ENCODE measurements at regions not wholly inside any gene's neighbourhood (a gene's known extent, or its start where the extent isn't known, plus 50 kb on each side); places are given as distances from the start of the nearest gene placed in this dataset.

GRCh38 chr10:111338805-111339204 lies 262.0 kb downstream of the ADRA2A start:
- H2BK15ac ChIP-seq (ENCODE audit: low read depth, low read length): no peak overlapping the region
- POLR2A ChIA-PET (ENCODE audit: unreplicated experiment): no interaction called here
- no peak overlapping the region for H3K23ac ChIP-seq (ENCODE audit: low read depth, low read length)
- no peak overlapping the region for H2AK5ac ChIP-seq (ENCODE audit: low read depth, low read length)
- no peak overlapping the region for H4K91ac ChIP-seq (ENCODE audit: insufficient read depth, low read depth, low read length)
- H3K36me3 ChIP-seq (ENCODE audit: control insufficient read depth, insufficient read depth, low read length): no peaks in the 10 kb centered on the region
- no peak overlapping the region for H3K4ac ChIP-seq (ENCODE audit: low read depth, low read length)
- H2AK9ac ChIP-seq (replicated peaks; ENCODE audit: low read depth, low read length, poor library complexity): no peak overlapping the region
- dilution Hi-C loops (cut with HindIII; ENCODE audit: low sequenced_read_pairs, unreplicated experiment) (no loop called here), intact Hi-C loops (cut with micrococcal nuclease) (no loop called here), in situ Hi-C loops (cut with MboI; ENCODE audit: low sequenced_read_pairs) (no loop called here)
- H2BK120ac ChIP-seq (ENCODE audit: low read depth, low read length): no peak overlapping the region
- no peak overlapping the region for H3K56ac ChIP-seq (ENCODE audit: extremely low read depth, insufficient read depth, low read length)
- H3K27ac ChIP-seq (ENCODE audit: insufficient read depth, low read length): no peak overlapping the region
- DNase-seq (no peak), ATAC-seq (ENCODE audit: low read depth) (no peak)
- H4K5ac ChIP-seq (ENCODE audit: low read depth, low read length): no peak overlapping the region
- no peaks in the 10 kb centered on the region for H3K4me1 ChIP-seq (ENCODE audit: control insufficient read depth, insufficient read depth, low read length)
- H3K9me3 ChIP-seq (ENCODE audit: control insufficient read depth, insufficient read depth, low read length): peaks cover 19% of the 10 kb centered on the region
- no peak overlapping the region for H3K14ac ChIP-seq (replicated peaks; ENCODE audit: low read depth, low read length)
- no peak overlapping the region for H2BK20ac ChIP-seq (ENCODE audit: low read depth, low read length)
- TF ChIP-seq MXI1 (IDR thresholded peaks at IDR 0.05; ENCODE audit: borderline replicate concordance, low read depth, low read length): no peak
- TF ChIP-seq RCOR1 (IDR thresholded peaks at IDR 0.05; ENCODE audit: insufficient replicate concordance, low read length): no peak
- no peak for TF ChIP-seq MAZ (IDR thresholded peaks at IDR 0.05; ENCODE audit: borderline replicate concordance, low read depth, low read length)
- TF ChIP-seq RFX5 (IDR thresholded peaks at IDR 0.05; ENCODE audit: low read depth, low read length): no peak
- H2AFZ ChIP-seq (replicated peaks; ENCODE audit: low read length, poor library complexity): no peak overlapping the region
- no peaks in the 10 kb centered on the region for H3K9me1 ChIP-seq (ENCODE audit: insufficient read depth, low read length)
- H4K8ac ChIP-seq (ENCODE audit: low read depth in 2 of 2, low read length in 2 of 2): no peak overlapping the region
- no CpG with 5 or more reads among the region's 5 CpGs for WGBS, 2 experiments (ENCODE audit: extremely low coverage in 2 of 2, insufficient read length in 1 of 2)
- H3K9ac ChIP-seq (ENCODE audit: low read depth, low read length): no peak overlapping the region
- no peak overlapping the region for H3K4me3 ChIP-seq (ENCODE audit: insufficient read depth, low read depth, low read length)
- no peaks in the 10 kb centered on the region for H4K20me1 ChIP-seq (ENCODE audit: insufficient read depth, low read length)
- no TSS peak for BruUV-seq (replicated peaks)
- no peak overlapping the region for H3K4me2 ChIP-seq (ENCODE audit: low read depth, low read length)
- CTCF ChIA-PET: no interaction called here
- no peaks in the 10 kb centered on the region for H3K27me3 ChIP-seq (ENCODE audit: control insufficient read depth, insufficient read depth, low read length)
- H2BK5ac ChIP-seq (ENCODE audit: low read depth, low read length, poor library complexity, severe bottlenecking): no peak overlapping the region
- H3K79me1 ChIP-seq (ENCODE audit: low read depth in 1 of 2, low read length in 2 of 2): no peaks in the 10 kb centered on the region
- H3K18ac ChIP-seq (ENCODE audit: low read depth, low read length): no peak overlapping the region
